Lung microvascular endothelial cell (primary cell): ENCODE measurements at regions not wholly inside any gene's neighbourhood (a gene's known extent, or its start where the extent isn't known, plus 50 kb on each side); places are given as distances from the start of the nearest gene placed in this dataset.
A peak's percentile ranks its signal among the peaks of the same experiment; 100 is the strongest.
"Not testable (repeated sequence)": the region's sequence is repeated elsewhere in the genome, so short reads cannot be mapped to it uniquely, and the experiment has no call there.

Experiments used
- DNase-seq, 2 donors: peaks; one replicate each; pipeline versions ENCODE4 v3.0.0 to v3.0.0-alpha.2; 2010; ENCODE audit warnings: low read depth in 2 of 2

GRCh38 chr1:221967538-221967937 is 225.6 kb upstream of the DUSP10 start:
- not testable (repeated sequence) for DNase-seq

GRCh38 chr1:221966888-221967287 is 225.0 kb upstream of the DUSP10 start:
- not testable (repeated sequence) for DNase-seq

- DNase-seq, result not testable (repeated sequence)
Observed at GRCh38 chr1:221965891-221966290, 224.0 kb upstream of the DUSP10 start.

GRCh38 chr1:221965252-221965651 is 223.4 kb upstream of the DUSP10 start:
- no peak for DNase-seq

- no peak for DNase-seq
Observed at GRCh38 chr1:221963742-221964141, 221.9 kb upstream of the DUSP10 start.

GRCh38 chr1:221962385-221962784 is 220.5 kb upstream of the DUSP10 start:
- DNase-seq, result no peak

GRCh38 chr1:221961532-221962292 is 219.8 kb upstream of the DUSP10 start:
- peak in 1 of 2 donors; percentile 40 for DNase-seq

- DNase-seq, result peak in 1 of 2 donors; percentile 12
Observed at GRCh38 chr1:221958161-221958562, 216.3 kb upstream of the DUSP10 start.

GRCh38 chr1:221957350-221957749 is 215.5 kb upstream of the DUSP10 start:
- DNase-seq, result not testable (repeated sequence)

- no peak for DNase-seq
Observed at GRCh38 chr1:221949996-221950395, 208.1 kb upstream of the DUSP10 start.

- DNase-seq, result no peak
Observed at GRCh38 chr1:221948459-221948858, 206.6 kb upstream of the DUSP10 start.

- DNase-seq, result no peak
Observed at GRCh38 chr1:221947731-221948130, 205.8 kb upstream of the DUSP10 start.

GRCh38 chr1:221946768-221947167 is 204.9 kb upstream of the DUSP10 start:
- no peak for DNase-seq

GRCh38 chr1:221945669-221946068 is 203.8 kb upstream of the DUSP10 start:
- no peak for DNase-seq

GRCh38 chr1:221944247-221944870 is 202.5 kb upstream of the DUSP10 start:
- DNase-seq, result no peak

- no peak for DNase-seq
Observed at GRCh38 chr1:221940631-221941030, 198.7 kb upstream of the DUSP10 start.

- no peak for DNase-seq
Observed at GRCh38 chr1:221939607-221940006, 197.7 kb upstream of the DUSP10 start.

- DNase-seq, result no peak
Observed at GRCh38 chr1:221937155-221937953, 195.5 kb upstream of the DUSP10 start.

- no peak for DNase-seq
Observed at GRCh38 chr1:221933814-221934213, 191.9 kb upstream of the DUSP10 start.

- DNase-seq, result no peak
Observed at GRCh38 chr1:221926441-221926840, 184.6 kb upstream of the DUSP10 start.

GRCh38 chr1:221925947-221926346 is 184.1 kb upstream of the DUSP10 start:
- DNase-seq, result no peak

- DNase-seq, result no peak
Observed at GRCh38 chr1:221923929-221924598, 182.2 kb upstream of the DUSP10 start.
